ENCODE measurements at regions not wholly inside any gene's neighbourhood (a gene's known extent, or its start where the extent isn't known, plus 50 kb on each side); places are given as distances from the start of the nearest gene placed in this dataset.

GRCh38 chr6:156308604-156309003, 468.6 kb upstream of the ARID1B start:
- no peaks in the 10 kb centered on the region for H3K36me3 Mint-ChIP-seq
- H3K4me1 Mint-ChIP-seq = no peaks in the 10 kb centered on the region
- TF ChIP-seq EZH2 (IDR thresholded peaks at IDR 0.05) (no peak), EZH2phosphoT487 (IDR thresholded peaks at IDR 0.05) (no peak), CTCF (IDR thresholded peaks at IDR 0.05) (no peak)
- Histone ChIP-seq H3K4me3 (no peak overlapping the region), H4K20me1 (ENCODE audit: low read depth) (no peaks in the 10 kb centered on the region), H3K79me2 (ENCODE audit: low read depth) (no peaks in the 10 kb centered on the region), H3K9me3 (ENCODE audit: low read depth) (no peaks in the 10 kb centered on the region), H3K4me1 (no peaks in the 10 kb centered on the region), H3K9ac (no peak overlapping the region), H2AFZ (replicated peaks) (no peak overlapping the region), H3K4me2 (no peak overlapping the region), H3K36me3 (no peaks in the 10 kb centered on the region), H3K27ac (no peak overlapping the region), H3F3A (ENCODE audit: low read depth) (no peaks in the 10 kb centered on the region), H3K27me3 (no peaks in the 10 kb centered on the region)
- DNase-seq (ENCODE audit: low spot score) = no peak
- no peaks in the 10 kb centered on the region for H3K27me3 Mint-ChIP-seq (ENCODE audit: insufficient read depth, low read depth)
- H3K4me3 Mint-ChIP-seq = no peak overlapping the region
- no peaks in the 10 kb centered on the region for H3K9me3 Mint-ChIP-seq
- H3K27ac Mint-ChIP-seq = no peak overlapping the region

- Histone ChIP-seq H4K20me1 (ENCODE audit: low read depth) (no peaks in the 10 kb centered on the region), H3K9ac (no peak overlapping the region), H3K79me2 (ENCODE audit: low read depth) (no peaks in the 10 kb centered on the region), H3K4me1 (no peaks in the 10 kb centered on the region), H2AFZ (replicated peaks) (no peak overlapping the region), H3K27me3 (no peaks in the 10 kb centered on the region), H3K4me3 (no peak overlapping the region), H3K9me3 (ENCODE audit: low read depth) (no peaks in the 10 kb centered on the region), H3K36me3 (no peaks in the 10 kb centered on the region), H3F3A (ENCODE audit: low read depth) (no peaks in the 10 kb centered on the region), H3K4me2 (no peak overlapping the region), H3K27ac (no peak overlapping the region)
- Mint-ChIP-seq H3K36me3 (no peaks in the 10 kb centered on the region), H3K4me1 (no peaks in the 10 kb centered on the region), H3K9me3 (no peaks in the 10 kb centered on the region), H3K4me3 (no peak overlapping the region), H3K27ac (no peak overlapping the region), H3K27me3 (ENCODE audit: insufficient read depth, low read depth) (no peaks in the 10 kb centered on the region)
- no peak for TF ChIP-seq EZH2phosphoT487 (IDR thresholded peaks at IDR 0.05)
- no peak for TF ChIP-seq CTCF (IDR thresholded peaks at IDR 0.05)
- no peak for TF ChIP-seq EZH2 (IDR thresholded peaks at IDR 0.05)
- no peak for DNase-seq (ENCODE audit: low spot score)
Measured at GRCh38 chr6:156306531-156306930, 470.6 kb upstream of the ARID1B start.

- Mint-ChIP-seq H3K27ac (no peak overlapping the region), H3K36me3 (no peaks in the 10 kb centered on the region), H3K27me3 (ENCODE audit: insufficient read depth, low read depth) (no peaks in the 10 kb centered on the region), H3K9me3 (peaks cover under 1% of the 10 kb centered on the region), H3K4me1 (peaks cover 11% of the 10 kb centered on the region), H3K4me3 (no peak overlapping the region)
- Histone ChIP-seq H3F3A (ENCODE audit: low read depth) (no peaks in the 10 kb centered on the region), H3K4me1 (peaks cover 9% of the 10 kb centered on the region), H3K9me3 (ENCODE audit: low read depth) (peaks cover under 1% of the 10 kb centered on the region), H2AFZ (replicated peaks) (no peak overlapping the region), H3K9ac (no peak overlapping the region), H3K27ac (no peak overlapping the region), H3K4me2 (no peak overlapping the region), H4K20me1 (ENCODE audit: low read depth) (no peaks in the 10 kb centered on the region), H3K79me2 (ENCODE audit: low read depth) (no peaks in the 10 kb centered on the region), H3K36me3 (no peaks in the 10 kb centered on the region), H3K4me3 (no peak overlapping the region), H3K27me3 (no peaks in the 10 kb centered on the region)
- no peak for TF ChIP-seq CTCF (IDR thresholded peaks at IDR 0.05)
- no peak for DNase-seq (ENCODE audit: low spot score)
Measured at GRCh38 chr6:156283091-156283490, 494.1 kb upstream of the ARID1B start.

GRCh38 chr6:156282087-156282486, 495.1 kb upstream of the ARID1B start:
- H4K20me1 ChIP-seq (ENCODE audit: low read depth) = no peaks in the 10 kb centered on the region
- no peak overlapping the region for H3K4me3 ChIP-seq
- no peak for DNase-seq (ENCODE audit: low spot score)
- Mint-ChIP-seq H3K27me3 (ENCODE audit: insufficient read depth, low read depth) (no peaks in the 10 kb centered on the region), H3K27ac (no peak overlapping the region), H3K9me3 (peaks cover 5% of the 10 kb centered on the region), H3K36me3 (no peaks in the 10 kb centered on the region), H3K4me1 (peaks cover 11% of the 10 kb centered on the region), H3K4me3 (no peak overlapping the region)
- no peak for TF ChIP-seq EZH2 (IDR thresholded peaks at IDR 0.05)
- TF ChIP-seq CTCF (IDR thresholded peaks at IDR 0.05) = no peak
- no peak for TF ChIP-seq EZH2phosphoT487 (IDR thresholded peaks at IDR 0.05)
- H3K4me2 ChIP-seq = no peak overlapping the region
- H3K9ac ChIP-seq = no peak overlapping the region
- H3K27me3 ChIP-seq = no peaks in the 10 kb centered on the region
- no peaks in the 10 kb centered on the region for H3K79me2 ChIP-seq (ENCODE audit: low read depth)
- peaks cover 8% of the 10 kb centered on the region for H3K9me3 ChIP-seq (ENCODE audit: low read depth)
- H2AFZ ChIP-seq (replicated peaks) = no peak overlapping the region
- H3F3A ChIP-seq (ENCODE audit: low read depth) = no peaks in the 10 kb centered on the region
- no peak overlapping the region for H3K27ac ChIP-seq
- peaks cover 9% of the 10 kb centered on the region for H3K4me1 ChIP-seq
- no peaks in the 10 kb centered on the region for H3K36me3 ChIP-seq

Data from neural progenitor cell (in vitro differentiated cells).